ENCODE measurements at regions not wholly inside any gene's neighbourhood (a gene's known extent, or its start where the extent isn't known, plus 50 kb on each side); places are given as distances from the start of the nearest gene placed in this dataset.

- H3K27me3 Mint-ChIP-seq: peaks cover 6% of the 10 kb centered on the region
- no peaks in the 10 kb centered on the region for H3K36me3 Mint-ChIP-seq (ENCODE audit: low read depth)
- ChIA-PET CTCF (no interaction called here), POLR2A (no interaction called here)
- Histone ChIP-seq H3K9me3 (ENCODE audit: control insufficient read depth in 1 of 2, insufficient read depth in 1 of 2, low read length in 2 of 2) (no peaks in the 10 kb centered on the region), H3K27me3 (ENCODE audit: control insufficient read depth in 1 of 2, insufficient read depth in 2 of 2, low read length in 2 of 2) (no peaks in the 10 kb centered on the region), H3K4me3 (ENCODE audit: low read length) (no peak overlapping the region), H3K36me3 (ENCODE audit: insufficient read depth, low read length) (no peaks in the 10 kb centered on the region), H3K27ac (ENCODE audit: low read depth in 1 of 2, low read length in 2 of 2) (no peak overlapping the region), H3K4me1 (ENCODE audit: insufficient read depth, low read length) (no peaks in the 10 kb centered on the region)
- ATAC-seq (ENCODE audit: poor library complexity) (no peak), DNase-seq (no peak)
- H3K27ac Mint-ChIP-seq: no peak overlapping the region
- intact Hi-C loops (cut with DNase I, micrococcal nuclease): no loop called here
- no peak for TF ChIP-seq CTCF (IDR thresholded peaks at IDR 0.05)
- H3K4me1 Mint-ChIP-seq (ENCODE audit: low read depth): no peaks in the 10 kb centered on the region
- no peak overlapping the region for H3K4me3 Mint-ChIP-seq
- no peaks in the 10 kb centered on the region for H3K9me3 Mint-ChIP-seq
Observed at GRCh38 chr21:30097791-30098190, 68.8 kb downstream of the CLDN17 start.

GRCh38 chr21:30083225-30083945 is 83.2 kb downstream of the CLDN17 start:
- Mint-ChIP-seq H3K4me3 (no peak overlapping the region), H3K9me3 (peaks cover 2% of the 10 kb centered on the region), H3K27ac (no peak overlapping the region), H3K4me1 (ENCODE audit: low read depth) (no peaks in the 10 kb centered on the region), H3K27me3 (peaks cover 12% of the 10 kb centered on the region), H3K36me3 (ENCODE audit: low read depth) (no peaks in the 10 kb centered on the region)
- no peak overlapping the region for H3K27ac ChIP-seq (ENCODE audit: low read depth in 1 of 2, low read length in 2 of 2)
- ChIA-PET CTCF (interaction anchor here (1.7 kb wide), 1 partner anchor 24 kb away, joined by 3 read pairs; no protein-coding TSS in a partner anchor), POLR2A (no interaction called here)
- H3K4me1 ChIP-seq (ENCODE audit: insufficient read depth, low read length): no peaks in the 10 kb centered on the region
- no peaks in the 10 kb centered on the region for H3K27me3 ChIP-seq (ENCODE audit: control insufficient read depth in 1 of 2, insufficient read depth in 2 of 2, low read length in 2 of 2)
- intact Hi-C loops (cut with DNase I, micrococcal nuclease): no loop called here
- H3K36me3 ChIP-seq (ENCODE audit: insufficient read depth, low read length): no peaks in the 10 kb centered on the region
- ATAC-seq (ENCODE audit: poor library complexity) (no peak), DNase-seq (no peak)
- H3K9me3 ChIP-seq (ENCODE audit: control insufficient read depth in 1 of 2, insufficient read depth in 1 of 2, low read length in 2 of 2): peaks cover 0 to 5% of the 10 kb centered on the region in 2 experiments
- no peak for TF ChIP-seq CTCF (IDR thresholded peaks at IDR 0.05)
- H3K4me3 ChIP-seq (ENCODE audit: low read length): no peak overlapping the region

GRCh38 chr21:30081506-30081905 is 85.1 kb downstream of the CLDN17 start:
- H3K27me3 ChIP-seq (ENCODE audit: control insufficient read depth in 1 of 2, insufficient read depth in 2 of 2, low read length in 2 of 2): no peaks in the 10 kb centered on the region
- H3K4me3 ChIP-seq (ENCODE audit: low read length): no peak overlapping the region
- Mint-ChIP-seq H3K27me3 (peaks cover 5% of the 10 kb centered on the region), H3K4me1 (ENCODE audit: low read depth) (no peaks in the 10 kb centered on the region), H3K27ac (no peak overlapping the region), H3K4me3 (no peak overlapping the region), H3K9me3 (peaks cover 2% of the 10 kb centered on the region), H3K36me3 (ENCODE audit: low read depth) (no peaks in the 10 kb centered on the region)
- H3K9me3 ChIP-seq (ENCODE audit: control insufficient read depth in 1 of 2, insufficient read depth in 1 of 2, low read length in 2 of 2): peaks cover 0 to 5% of the 10 kb centered on the region in 2 experiments
- intact Hi-C loops (cut with DNase I, micrococcal nuclease): no loop called here
- no peak for ATAC-seq (ENCODE audit: poor library complexity)
- H3K4me1 ChIP-seq (ENCODE audit: insufficient read depth, low read length): no peaks in the 10 kb centered on the region
- CTCF ChIA-PET: no interaction called here
- H3K36me3 ChIP-seq (ENCODE audit: insufficient read depth, low read length): no peaks in the 10 kb centered on the region
- no peak overlapping the region for H3K27ac ChIP-seq (ENCODE audit: low read depth in 1 of 2, low read length in 2 of 2)
- TF ChIP-seq CTCF (IDR thresholded peaks at IDR 0.05): no peak
- no peak for DNase-seq
- POLR2A ChIA-PET: no interaction called here

All from CD4-positive, alpha-beta T cell (primary cell).